SK-N-SH (cell line): ENCODE measurements at regions not wholly inside any gene's neighbourhood (a gene's known extent, or its start where the extent isn't known, plus 50 kb on each side); places are given as distances from the start of the nearest gene placed in this dataset.

ENCODE experiments used
- CTCF ChIA-PET: fragments of 300-600, 350-600 bp; formaldehyde crosslinking; extraction: SDS; loops from one replicate; lab custom pipeline; 2021; lab: Yijun Ruan, JAX
- POLR2A ChIA-PET: fragments of 350-600 bp; sonication (Branson Sonifier 250); formaldehyde crosslinking; extraction: SDS; loops from one replicate; lab custom pipeline; 2020; ENCODE audit warnings: antibody characterized with exemption, inconsistent platforms; lab: Yijun Ruan, JAX
- DNase-seq: peaks from one replicate; pipeline ENCODE4 v3.0.0; 2012
- H2AFZ ChIP-seq: fragments of 200-600 bp; sonication (generic); 2 replicates; pipeline ENCODE4 v1.8.1; 2016; ENCODE audit warnings: antibody characterized with exemption, mild to moderate bottlenecking, low read depth
- H3F3A ChIP-seq: fragments of 200-600 bp; sonication (generic); replicated peaks from 2 replicates; pipeline ENCODE3; 2016; ENCODE audit warnings: antibody characterized with exemption, mild to moderate bottlenecking; ENCODE audit not compliant: insufficient read depth
- H3K27ac ChIP-seq, 2 experiments: fragments of 200-500 bp in 1 of 2; fragments of 200-600 bp in 1 of 2; sonication (Bioruptor generic) in 1 of 2; sonication (generic), shearing (Covaris generic) in 1 of 2; 2 replicates each; pipeline versions ENCODE4 v1.5.1 to v1.6.1; 2014 to 2016; ENCODE audit warnings: low read depth in 2 of 2, inconsistent platforms in 1 of 2, low read length in 1 of 2, mild to moderate bottlenecking in 1 of 2, mixed read lengths in 1 of 2
- H3K27me3 ChIP-seq: fragments of 200-600 bp; sonication (generic), shearing (Covaris generic); 2 replicates; pipeline ENCODE4 v1.6.1; 2016; ENCODE audit warnings: mixed run types; ENCODE audit not compliant: insufficient read depth
- H3K36me3 ChIP-seq, 2 experiments: fragments of 200-500 bp in 1 of 2; fragments of 200-600 bp in 1 of 2; sonication (Bioruptor generic) in 1 of 2; sonication (generic) in 1 of 2; replicated peaks in 1 of 2; 2 replicates each; pipeline versions ENCODE3 to v1.5.1; 2014 to 2016; ENCODE audit warnings: low read length in 1 of 2, mild to moderate bottlenecking in 1 of 2; ENCODE audit not compliant: insufficient read depth in 2 of 2, control insufficient read depth in 1 of 2
- H3K4me1 ChIP-seq, 2 experiments: fragments of 200-500 bp in 1 of 2; fragments of 200-600 bp in 1 of 2; sonication (Bioruptor generic) in 1 of 2; sonication (generic), shearing (Covaris generic) in 1 of 2; 2 replicates each; pipeline versions ENCODE4 v1.5.1 to v1.6.1; 2014 to 2016; ENCODE audit warnings: low read depth in 1 of 2, low read length in 1 of 2, mixed run types in 1 of 2; ENCODE audit not compliant: insufficient read depth in 2 of 2, control insufficient read depth in 1 of 2
- H3K4me2 ChIP-seq: fragments of 200-600 bp; sonication (generic), shearing (Covaris generic); 2 replicates; pipeline ENCODE4 v1.6.1; 2017; ENCODE audit warnings: mixed run types
- H3K4me3 ChIP-seq, 2 experiments: fragments of 200-500 bp in 1 of 2; fragments of 200-600 bp in 1 of 2; sonication (Bioruptor generic) in 1 of 2; sonication (generic), shearing (Covaris generic) in 1 of 2; 2 replicates each; pipeline versions ENCODE4 v1.5.1 to v1.8.1; 2014 to 2016; ENCODE audit warnings: low read depth in 2 of 2, inconsistent platforms in 1 of 2, low read length in 1 of 2, mild to moderate bottlenecking in 1 of 2, mixed read lengths in 1 of 2, moderate library complexity in 1 of 2
- H3K79me2 ChIP-seq: fragments of 200-600 bp; sonication (generic); 2 replicates; pipeline ENCODE4 v1.8.1; 2017; ENCODE audit warnings: mild to moderate bottlenecking; ENCODE audit not compliant: insufficient read depth
- H3K9ac ChIP-seq: fragments of 200-600 bp; sonication (generic); 2 replicates; pipeline ENCODE4 v1.6.1; 2017; ENCODE audit warnings: mixed run types
- H3K9me2 ChIP-seq: fragments of 200-600 bp; sonication (generic); 2 replicates; pipeline ENCODE4 v1.6.1; 2017; ENCODE audit warnings: mixed run types
- H3K9me3 ChIP-seq: fragments of 200-600 bp; sonication (generic); 2 replicates; pipeline ENCODE4 v1.6.1; 2017; ENCODE audit warnings: mixed run types, mild to moderate bottlenecking, moderate library complexity
- H4K20me1 ChIP-seq: fragments of 200-600 bp; sonication (generic); 2 replicates; pipeline ENCODE4 v1.6.1; 2017; ENCODE audit warnings: mild to moderate bottlenecking, mixed run types; ENCODE audit not compliant: insufficient read depth
- FOSL2 ChIP-seq: IDR thresholded peaks from 2 replicates; pipeline ENCODE4 v1.4.0; 2012; ENCODE audit warnings: low read depth, mild to moderate bottlenecking, moderate library complexity, borderline replicate concordance
- NRF1 ChIP-seq: IDR thresholded peaks from 2 replicates; pipeline ENCODE4 v1.6.1; 2012; ENCODE audit warnings: low read depth, mild to moderate bottlenecking, low read length
- RAD21 ChIP-seq: IDR thresholded peaks from 2 replicates; pipeline ENCODE4 v1.6.1; 2012; ENCODE audit warnings: mild to moderate bottlenecking, low read length
- SMC3 ChIP-seq: IDR thresholded peaks from 2 replicates; pipeline ENCODE4 v1.6.1; 2012; ENCODE audit warnings: low read depth, low read length, improper control_type of control experiment
- TEAD4 ChIP-seq: IDR thresholded peaks from 2 replicates; pipeline ENCODE4 v1.4.0; 2012; ENCODE audit warnings: mild to moderate bottlenecking, borderline replicate concordance; ENCODE audit not compliant: insufficient read depth
- WGBS: methylation state at CpG from one replicate; pipeline ENCODE4 v1.1.6; 2017; ENCODE audit warnings: low lambda C conversion rate; 5-methylcytosine and 5-hydroxymethylcytosine counted together
- TF ChIP-seq, protein P1 (sequence below): IDR thresholded peaks from 2 replicates; pipeline ENCODE4 v1.6.1; 2012; ENCODE audit warnings: mild to moderate bottlenecking, low read depth, low read length, moderate library complexity
- TF ChIP-seq, protein P2 (sequence below): IDR thresholded peaks from 2 replicates; pipeline ENCODE4; 2012
- TF ChIP-seq, protein P3 (sequence below): fragments of 200-600 bp; sonication (generic); IDR thresholded peaks from 2 replicates; pipeline ENCODE4 v1.6.1; 2017; ENCODE audit warnings: antibody characterized with exemption, mild to moderate bottlenecking, moderate library complexity

- Histone ChIP-seq H3K4me2 (no peak overlapping the region), H3K9ac (no peak overlapping the region), H3K9me3 (no peaks in the 10 kb centered on the region), H3K4me3 (no peak overlapping the region), H3K27ac (no peak overlapping the region), H3K27me3 (no peaks in the 10 kb centered on the region), H4K20me1 (no peaks in the 10 kb centered on the region), H3K79me2 (no peaks in the 10 kb centered on the region), H3F3A (no peaks in the 10 kb centered on the region), H3K4me1 (no peaks in the 10 kb centered on the region), H2AFZ (no peak overlapping the region), H3K9me2 (no peaks in the 10 kb centered on the region), H3K36me3 (no peaks in the 10 kb centered on the region)
- WGBS = 71% methylated on average over 5 of the region's 5 CpGs
- DNase-seq = no peak
- ChIA-PET CTCF (interaction anchor here (1.9 kb wide), 1 partner anchor 40 kb away, joined by 5 read pairs; no protein-coding TSS in a partner anchor), POLR2A (no interaction called here)
- TF ChIP-seq, protein P1, sequence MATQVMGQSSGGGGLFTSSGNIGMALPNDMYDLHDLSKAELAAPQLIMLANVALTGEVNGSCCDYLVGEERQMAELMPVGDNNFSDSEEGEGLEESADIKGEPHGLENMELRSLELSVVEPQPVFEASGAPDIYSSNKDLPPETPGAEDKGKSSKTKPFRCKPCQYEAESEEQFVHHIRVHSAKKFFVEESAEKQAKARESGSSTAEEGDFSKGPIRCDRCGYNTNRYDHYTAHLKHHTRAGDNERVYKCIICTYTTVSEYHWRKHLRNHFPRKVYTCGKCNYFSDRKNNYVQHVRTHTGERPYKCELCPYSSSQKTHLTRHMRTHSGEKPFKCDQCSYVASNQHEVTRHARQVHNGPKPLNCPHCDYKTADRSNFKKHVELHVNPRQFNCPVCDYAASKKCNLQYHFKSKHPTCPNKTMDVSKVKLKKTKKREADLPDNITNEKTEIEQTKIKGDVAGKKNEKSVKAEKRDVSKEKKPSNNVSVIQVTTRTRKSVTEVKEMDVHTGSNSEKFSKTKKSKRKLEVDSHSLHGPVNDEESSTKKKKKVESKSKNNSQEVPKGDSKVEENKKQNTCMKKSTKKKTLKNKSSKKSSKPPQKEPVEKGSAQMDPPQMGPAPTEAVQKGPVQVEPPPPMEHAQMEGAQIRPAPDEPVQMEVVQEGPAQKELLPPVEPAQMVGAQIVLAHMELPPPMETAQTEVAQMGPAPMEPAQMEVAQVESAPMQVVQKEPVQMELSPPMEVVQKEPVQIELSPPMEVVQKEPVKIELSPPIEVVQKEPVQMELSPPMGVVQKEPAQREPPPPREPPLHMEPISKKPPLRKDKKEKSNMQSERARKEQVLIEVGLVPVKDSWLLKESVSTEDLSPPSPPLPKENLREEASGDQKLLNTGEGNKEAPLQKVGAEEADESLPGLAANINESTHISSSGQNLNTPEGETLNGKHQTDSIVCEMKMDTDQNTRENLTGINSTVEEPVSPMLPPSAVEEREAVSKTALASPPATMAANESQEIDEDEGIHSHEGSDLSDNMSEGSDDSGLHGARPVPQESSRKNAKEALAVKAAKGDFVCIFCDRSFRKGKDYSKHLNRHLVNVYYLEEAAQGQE = no peak
Measured at GRCh38 chr10:60555700-60556099, 166.0 kb upstream of the ANK3 start.

DNA sequence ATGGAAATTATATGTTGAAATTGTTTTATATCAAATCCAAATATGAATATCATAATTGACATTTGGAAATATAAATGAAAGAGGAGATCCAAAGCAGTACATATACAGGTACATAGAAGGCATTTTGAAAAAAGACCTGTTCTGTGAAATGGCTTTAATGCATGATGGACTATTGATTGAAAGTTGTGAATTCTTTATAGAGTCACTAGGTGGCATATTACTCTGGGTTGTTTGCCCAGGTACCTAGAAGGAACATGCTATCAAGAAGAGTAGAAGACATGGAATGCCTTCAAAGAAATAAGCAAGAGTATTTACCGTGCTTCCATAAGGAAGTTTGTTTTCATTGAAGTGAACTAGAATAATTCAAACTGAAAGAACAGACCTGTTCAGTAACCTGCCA lies 160.0 kb upstream of the ANK3 start:
- Histone ChIP-seq H3F3A (no peaks in the 10 kb centered on the region), H3K36me3 (no peaks in the 10 kb centered on the region), H3K4me3 (no peak overlapping the region), H4K20me1 (no peaks in the 10 kb centered on the region), H3K9me2 (no peaks in the 10 kb centered on the region), H3K9ac (no peak overlapping the region), H3K27me3 (no peaks in the 10 kb centered on the region), H2AFZ (no peak overlapping the region), H3K4me2 (no peak overlapping the region), H3K4me1 (no peaks in the 10 kb centered on the region), H3K9me3 (no peaks in the 10 kb centered on the region), H3K27ac (no peak overlapping the region), H3K79me2 (no peaks in the 10 kb centered on the region; the same call in 1 of the 2 replicates)
- WGBS = 59% methylated on average over 1 of the region's 1 CpG
- no peak for DNase-seq
- CTCF ChIA-PET = interaction anchor here (0.6 to 1.0 kb wide), 2 partner anchors 11 to 105 kb away, joined by 3 read pairs; no protein-coding TSS in a partner anchor
- peak; percentile 61 for TF ChIP-seq SMC3
- no peak for TF ChIP-seq TEAD4
- peak; percentile 63 for TF ChIP-seq RAD21
- TF ChIP-seq, protein P2, sequence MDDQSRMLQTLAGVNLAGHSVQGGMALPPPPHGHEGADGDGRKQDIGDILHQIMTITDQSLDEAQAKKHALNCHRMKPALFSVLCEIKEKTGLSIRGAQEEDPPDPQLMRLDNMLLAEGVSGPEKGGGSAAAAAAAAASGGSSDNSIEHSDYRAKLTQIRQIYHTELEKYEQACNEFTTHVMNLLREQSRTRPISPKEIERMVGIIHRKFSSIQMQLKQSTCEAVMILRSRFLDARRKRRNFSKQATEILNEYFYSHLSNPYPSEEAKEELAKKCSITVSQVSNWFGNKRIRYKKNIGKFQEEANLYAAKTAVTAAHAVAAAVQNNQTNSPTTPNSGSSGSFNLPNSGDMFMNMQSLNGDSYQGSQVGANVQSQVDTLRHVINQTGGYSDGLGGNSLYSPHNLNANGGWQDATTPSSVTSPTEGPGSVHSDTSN = no peak
- TF ChIP-seq, protein P3, sequence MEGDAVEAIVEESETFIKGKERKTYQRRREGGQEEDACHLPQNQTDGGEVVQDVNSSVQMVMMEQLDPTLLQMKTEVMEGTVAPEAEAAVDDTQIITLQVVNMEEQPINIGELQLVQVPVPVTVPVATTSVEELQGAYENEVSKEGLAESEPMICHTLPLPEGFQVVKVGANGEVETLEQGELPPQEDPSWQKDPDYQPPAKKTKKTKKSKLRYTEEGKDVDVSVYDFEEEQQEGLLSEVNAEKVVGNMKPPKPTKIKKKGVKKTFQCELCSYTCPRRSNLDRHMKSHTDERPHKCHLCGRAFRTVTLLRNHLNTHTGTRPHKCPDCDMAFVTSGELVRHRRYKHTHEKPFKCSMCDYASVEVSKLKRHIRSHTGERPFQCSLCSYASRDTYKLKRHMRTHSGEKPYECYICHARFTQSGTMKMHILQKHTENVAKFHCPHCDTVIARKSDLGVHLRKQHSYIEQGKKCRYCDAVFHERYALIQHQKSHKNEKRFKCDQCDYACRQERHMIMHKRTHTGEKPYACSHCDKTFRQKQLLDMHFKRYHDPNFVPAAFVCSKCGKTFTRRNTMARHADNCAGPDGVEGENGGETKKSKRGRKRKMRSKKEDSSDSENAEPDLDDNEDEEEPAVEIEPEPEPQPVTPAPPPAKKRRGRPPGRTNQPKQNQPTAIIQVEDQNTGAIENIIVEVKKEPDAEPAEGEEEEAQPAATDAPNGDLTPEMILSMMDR = peak; percentile 51
- TF ChIP-seq FOSL2 = no peak
- no peak for TF ChIP-seq NRF1
- POLR2A ChIA-PET = no interaction called here
